Immature natural killer cell (primary cell): ENCODE measurements at regions not wholly inside any gene's neighbourhood (a gene's known extent, or its start where the extent isn't known, plus 50 kb on each side); places are given as distances from the start of the nearest gene placed in this dataset.
A peak's percentile ranks its signal among the peaks of the same experiment; 100 is the strongest.
"Not testable (repeated sequence)": the region's sequence is repeated elsewhere in the genome, so short reads cannot be mapped to it uniquely, and the experiment has no call there.

ENCODE experiments used
- DNase-seq, 3 donors: peaks; one replicate each; pipeline ENCODE4 v3.0.0; 2022; ENCODE audit warnings: mixed read lengths in 1 of 3
- H3K27ac Mint-ChIP-seq, 6 donors: one replicate each; pipeline ENCODE4 v1.8.0; 2020; ENCODE audit warnings: mixed read lengths in 6 of 6, mild to moderate bottlenecking in 5 of 6, inconsistent platforms in 4 of 6, moderate library complexity in 3 of 6
- H3K27me3 Mint-ChIP-seq, 3 donors: one replicate each; pipeline ENCODE4 v1.8.0; 2020 to 2021; ENCODE audit warnings: low read depth in 3 of 3, mild to moderate bottlenecking in 3 of 3, mixed read lengths in 3 of 3, moderate library complexity in 3 of 3, inconsistent platforms in 1 of 3
- H3K36me3 Mint-ChIP-seq, 3 donors: one replicate each; pipeline ENCODE4 v1.8.0; 2020; ENCODE audit warnings: mixed read lengths in 3 of 3, inconsistent platforms in 2 of 3, mild to moderate bottlenecking in 2 of 3
- H3K4me1 Mint-ChIP-seq, 2 donors: one replicate each; pipeline ENCODE4 v1.8.0; 2020; ENCODE audit warnings: inconsistent platforms in 2 of 2, mild to moderate bottlenecking in 2 of 2, mixed read lengths in 2 of 2, moderate library complexity in 1 of 2
- H3K4me3 Mint-ChIP-seq, 5 donors: one replicate each; pipeline ENCODE4 v1.8.0; 2020; ENCODE audit warnings: mild to moderate bottlenecking in 5 of 5, mixed read lengths in 5 of 5, inconsistent platforms in 3 of 5, moderate library complexity in 3 of 5
- H3K9me3 Mint-ChIP-seq, 6 donors: one replicate each; pipeline ENCODE4 v1.8.0; 2020; ENCODE audit warnings: mild to moderate bottlenecking in 6 of 6, mixed read lengths in 6 of 6, inconsistent platforms in 4 of 6, moderate library complexity in 3 of 6

- no peaks in the 10 kb centered on the region for H3K27me3 Mint-ChIP-seq
- H3K36me3 Mint-ChIP-seq: no peaks in the 10 kb centered on the region
- no peak overlapping the region for H3K27ac Mint-ChIP-seq
- H3K4me1 Mint-ChIP-seq: no peaks in the 10 kb centered on the region
- no peak for DNase-seq
- peaks cover 0 to 24% (median 13%) of the 10 kb centered on the region in 6 donors for H3K9me3 Mint-ChIP-seq
- H3K4me3 Mint-ChIP-seq: no peak overlapping the region
Observed at GRCh38 chr13:65679240-65679639, 1550.9 kb downstream of the PCDH9 start.

- Mint-ChIP-seq H3K4me3 (no peak overlapping the region), H3K4me1 (no peaks in the 10 kb centered on the region), H3K9me3 (peaks cover 0 to 34% (median 20%) of the 10 kb centered on the region in 6 donors), H3K36me3 (no peaks in the 10 kb centered on the region), H3K27ac (no peak overlapping the region), H3K27me3 (no peaks in the 10 kb centered on the region)
- no peak for DNase-seq
Observed at GRCh38 chr13:65677906-65678305, 1552.2 kb downstream of the PCDH9 start.

- H3K4me1 Mint-ChIP-seq, H3K27me3 Mint-ChIP-seq, DNase-seq, H3K27ac Mint-ChIP-seq, H3K4me3 Mint-ChIP-seq, H3K36me3 Mint-ChIP-seq: not testable (repeated sequence)
- peaks cover 12 to 59% (median 30%) of the 10 kb centered on the region in 6 donors for H3K9me3 Mint-ChIP-seq
Observed at GRCh38 chr13:65675383-65675782, 1554.8 kb downstream of the PCDH9 start.

- no peak for DNase-seq
- Mint-ChIP-seq H3K4me3 (no peak overlapping the region), H3K36me3 (no peaks in the 10 kb centered on the region), H3K4me1 (no peaks in the 10 kb centered on the region), H3K9me3 (peaks cover 14 to 62% (median 32%) of the 10 kb centered on the region in 6 donors), H3K27ac (no peak overlapping the region), H3K27me3 (peaks cover 1 to 2% (median 1%) of the 10 kb centered on the region in 3 donors)
Observed at GRCh38 chr13:65670014-65670625, 1560.0 kb downstream of the PCDH9 start.

GRCh38 chr13:65660731-65661130, 1569.4 kb downstream of the PCDH9 start:
- no peak overlapping the region for H3K27ac Mint-ChIP-seq
- DNase-seq: no peak
- H3K4me3 Mint-ChIP-seq: no peak overlapping the region
- H3K9me3 Mint-ChIP-seq: peaks cover 0 to 18% (median 2%) of the 10 kb centered on the region in 6 donors
- H3K27me3 Mint-ChIP-seq: no peaks in the 10 kb centered on the region
- peaks cover 0 to 4% (median 0%) of the 10 kb centered on the region in 3 donors for H3K36me3 Mint-ChIP-seq
- no peaks in the 10 kb centered on the region for H3K4me1 Mint-ChIP-seq

GRCh38 chr13:65656740-65657329, 1573.3 kb downstream of the PCDH9 start:
- no peaks in the 10 kb centered on the region for H3K27me3 Mint-ChIP-seq
- no peak for DNase-seq
- no peaks in the 10 kb centered on the region for H3K9me3 Mint-ChIP-seq
- H3K27ac Mint-ChIP-seq: no peak overlapping the region
- no peaks in the 10 kb centered on the region for H3K4me1 Mint-ChIP-seq
- H3K4me3 Mint-ChIP-seq: no peak overlapping the region
- no peaks in the 10 kb centered on the region for H3K36me3 Mint-ChIP-seq

GRCh38 chr13:65653613-65654012, 1576.5 kb downstream of the PCDH9 start:
- no peak for DNase-seq
- Mint-ChIP-seq H3K4me3 (no peak overlapping the region), H3K9me3 (no peaks in the 10 kb centered on the region)

GRCh38 chr13:65650321-65650720, 1579.8 kb downstream of the PCDH9 start:
- H3K27ac Mint-ChIP-seq: no peak overlapping the region
- H3K4me3 Mint-ChIP-seq: no peak overlapping the region
- H3K36me3 Mint-ChIP-seq: no peaks in the 10 kb centered on the region
- no peaks in the 10 kb centered on the region for H3K4me1 Mint-ChIP-seq
- no peaks in the 10 kb centered on the region for H3K9me3 Mint-ChIP-seq
- H3K27me3 Mint-ChIP-seq: no peaks in the 10 kb centered on the region
- no peak for DNase-seq

More at GRCh38 chr13:65653613-65654012, 1576.5 kb downstream of the PCDH9 start:
- H3K4me1 Mint-ChIP-seq: no peaks in the 10 kb centered on the region
- no peak overlapping the region for H3K27ac Mint-ChIP-seq
- no peaks in the 10 kb centered on the region for H3K27me3 Mint-ChIP-seq
- no peaks in the 10 kb centered on the region for H3K36me3 Mint-ChIP-seq

- H3K27me3 Mint-ChIP-seq: no peaks in the 10 kb centered on the region
- no peak for DNase-seq
- H3K27ac Mint-ChIP-seq: no peak overlapping the region
Observed at GRCh38 chr13:65642996-65643395, 1587.1 kb downstream of the PCDH9 start.

GRCh38 chr13:65642301-65642700, 1587.8 kb downstream of the PCDH9 start:
- no peak overlapping the region for H3K4me3 Mint-ChIP-seq
- H3K27ac Mint-ChIP-seq: no peak overlapping the region
- no peaks in the 10 kb centered on the region for H3K9me3 Mint-ChIP-seq
- no peaks in the 10 kb centered on the region for H3K4me1 Mint-ChIP-seq
- H3K36me3 Mint-ChIP-seq: no peaks in the 10 kb centered on the region
- no peak for DNase-seq
- no peaks in the 10 kb centered on the region for H3K27me3 Mint-ChIP-seq

More at GRCh38 chr13:65642996-65643395, 1587.1 kb downstream of the PCDH9 start:
- no peaks in the 10 kb centered on the region for H3K36me3 Mint-ChIP-seq
- H3K4me3 Mint-ChIP-seq: no peak overlapping the region
- no peaks in the 10 kb centered on the region for H3K9me3 Mint-ChIP-seq
- no peaks in the 10 kb centered on the region for H3K4me1 Mint-ChIP-seq

- no peak overlapping the region for H3K4me3 Mint-ChIP-seq
- H3K27ac Mint-ChIP-seq: no peak overlapping the region
- no peaks in the 10 kb centered on the region for H3K27me3 Mint-ChIP-seq
- DNase-seq: peak in 2 of 3 donors; percentile 1 to 7
- no peaks in the 10 kb centered on the region for H3K9me3 Mint-ChIP-seq
- no peaks in the 10 kb centered on the region for H3K4me1 Mint-ChIP-seq
- H3K36me3 Mint-ChIP-seq: no peaks in the 10 kb centered on the region
Observed at GRCh38 chr13:65638572-65639168, 1591.5 kb downstream of the PCDH9 start.

GRCh38 chr13:65633806-65634205, 1596.3 kb downstream of the PCDH9 start:
- no peaks in the 10 kb centered on the region for H3K36me3 Mint-ChIP-seq
- H3K9me3 Mint-ChIP-seq: peaks cover 0 to 10% (median 0%) of the 10 kb centered on the region in 6 donors
- no peak for DNase-seq
- H3K27ac Mint-ChIP-seq: no peak overlapping the region
- no peaks in the 10 kb centered on the region for H3K27me3 Mint-ChIP-seq
- H3K4me1 Mint-ChIP-seq: no peaks in the 10 kb centered on the region
- no peak overlapping the region for H3K4me3 Mint-ChIP-seq

GRCh38 chr13:65631078-65631477, 1599.1 kb downstream of the PCDH9 start:
- peaks cover 0 to 18% (median 0%) of the 10 kb centered on the region in 6 donors for H3K9me3 Mint-ChIP-seq

GRCh38 chr13:65629926-65630325, 1600.2 kb downstream of the PCDH9 start:
- Mint-ChIP-seq H3K4me1 (no peaks in the 10 kb centered on the region), H3K27ac (no peak overlapping the region), H3K4me3 (no peak overlapping the region), H3K27me3 (no peaks in the 10 kb centered on the region), H3K9me3 (peaks cover 0 to 26% (median 0%) of the 10 kb centered on the region in 6 donors), H3K36me3 (peaks cover 0 to 4% (median 0%) of the 10 kb centered on the region in 3 donors)
- DNase-seq: no peak

More at GRCh38 chr13:65631078-65631477, 1599.1 kb downstream of the PCDH9 start:
- Mint-ChIP-seq H3K4me3 (no peak overlapping the region), H3K27ac (no peak overlapping the region), H3K27me3 (no peaks in the 10 kb centered on the region), H3K4me1 (no peaks in the 10 kb centered on the region), H3K36me3 (peaks cover 0 to 4% (median 0%) of the 10 kb centered on the region in 3 donors)
- no peak for DNase-seq
